Spleen (tissue), 11 donors: ENCODE measurements at regions not wholly inside any gene's neighbourhood (a gene's known extent, or its start where the extent isn't known, plus 50 kb on each side); places are given as distances from the start of the nearest gene placed in this dataset.

ENCODE experiments used
- DNase-seq: peaks from one replicate; pipeline ENCODE4 v3.0.0-alpha.2; 2020
- H3K27ac ChIP-seq, 8 donors: fragments of 200-600 bp; sonication (generic) in 7 of 8; 1 replicate in 4 of 8; 2 replicates in 4 of 8; pipeline versions ENCODE4 v1.5.0 to v1.8.0; 2016 to 2021; ENCODE audit warnings: inconsistent platforms in 4 of 8, mild to moderate bottlenecking in 4 of 8, moderate library complexity in 1 of 8
- H3K27me3 ChIP-seq, 7 donors: fragments of 200-600 bp; sonication (generic) in 6 of 7; replicated peaks in 1 of 7; 1 replicate in 4 of 7; 2 replicates in 3 of 7; pipeline versions ENCODE4 v1.5.0 to v1.8.0; 2016 to 2021; ENCODE audit warnings: inconsistent platforms in 3 of 7, mild to moderate bottlenecking in 1 of 7
- H3K36me3 ChIP-seq, 6 donors: fragments of 200-600 bp; sonication (generic) in 5 of 6; 1 replicate in 4 of 6; 2 replicates in 2 of 6; pipeline versions ENCODE4 v1.5.0 to v1.8.0; 2016 to 2021; ENCODE audit warnings: inconsistent platforms in 2 of 6
- H3K4me1 ChIP-seq, 6 donors: fragments of 200-600 bp; sonication (generic) in 5 of 6; 1 replicate in 3 of 6; 2 replicates in 3 of 6; pipeline versions ENCODE4 v1.5.0 to v1.8.0; 2016 to 2021; ENCODE audit warnings: inconsistent platforms in 3 of 6
- H3K4me3 ChIP-seq, 8 donors: fragments of 200-600 bp; sonication (generic) in 7 of 8; 1 replicate in 4 of 8; 2 replicates in 4 of 8; pipeline versions ENCODE4 v1.5.0 to v1.8.0; 2016 to 2021; ENCODE audit warnings: inconsistent platforms in 4 of 8, mild to moderate bottlenecking in 4 of 8, moderate library complexity in 2 of 8
- H3K9me3 ChIP-seq, 8 donors: fragments of 200-600 bp; sonication (generic) in 7 of 8; 1 replicate in 4 of 8; 2 replicates in 4 of 8; pipeline versions ENCODE4 v1.5.0 to v1.8.0; 2016 to 2021; ENCODE audit warnings: inconsistent platforms in 4 of 8
- POLR2A ChIP-seq, 3 donors: fragments of 450-650 bp; IDR thresholded peaks; one replicate each; pipeline ENCODE4 v1.5.1; 2017; ENCODE audit warnings: antibody characterized with exemption in 3 of 3, mild to moderate bottlenecking in 1 of 3
- POLR2AphosphoS5 ChIP-seq, 3 donors: sonication (generic); formaldehyde crosslinking; IDR thresholded peaks; one replicate each; pipeline ENCODE4 v1.5.1; 2017; ENCODE audit warnings: antibody characterized with exemption in 3 of 3
- WGBS, 5 donors: extraction: QIAGEN DNeasy Blood & Tissue Kit in 3 of 5; methylation state at CpG; one replicate each; pipeline versions ENCODE4 v1.1.5 to v1.1.7; 2013 to 2018; 5-methylcytosine and 5-hydroxymethylcytosine counted together
- intact Hi-C: fragments of 100-400 bp; cut with DNase I; formaldehyde crosslinking; loops from one replicate; pipeline ENCODE4 v1.15.0; 2023; ENCODE audit warnings: low total_unique reads
- TF ChIP-seq, protein P1 (sequence below), 11 experiments: fragments of 200-600 bp in 7 of 11; fragments of 450-650 bp in 4 of 11; sonication (generic) in 4 of 11; IDR thresholded peaks in 8 of 11; conservative IDR thresholded peaks in 3 of 11; 1 replicate in 7 of 11; 2 replicates in 4 of 11; pipeline versions ENCODE4 v1.4.0 to v1.8.0; 2016 to 2021; ENCODE audit warnings: antibody characterized with exemption in 11 of 11, inconsistent platforms in 4 of 11, mild to moderate bottlenecking in 1 of 11
- donor health status: healthy with polysubstance abuse.
- donor health status: DM: no; HTN: no; CAD: no; lungs with moderate emphysema.
- donor health status: DM: no; HTN: no; CAD: no.
- donor health status: Bipolar disorder and iron deficiency.
- donor health status: healthy.
- donor health status: DM: no; HTN: no; CAD: no.
- donor health status: DM: yes; HTN: yes; CAD: no.

DNA sequence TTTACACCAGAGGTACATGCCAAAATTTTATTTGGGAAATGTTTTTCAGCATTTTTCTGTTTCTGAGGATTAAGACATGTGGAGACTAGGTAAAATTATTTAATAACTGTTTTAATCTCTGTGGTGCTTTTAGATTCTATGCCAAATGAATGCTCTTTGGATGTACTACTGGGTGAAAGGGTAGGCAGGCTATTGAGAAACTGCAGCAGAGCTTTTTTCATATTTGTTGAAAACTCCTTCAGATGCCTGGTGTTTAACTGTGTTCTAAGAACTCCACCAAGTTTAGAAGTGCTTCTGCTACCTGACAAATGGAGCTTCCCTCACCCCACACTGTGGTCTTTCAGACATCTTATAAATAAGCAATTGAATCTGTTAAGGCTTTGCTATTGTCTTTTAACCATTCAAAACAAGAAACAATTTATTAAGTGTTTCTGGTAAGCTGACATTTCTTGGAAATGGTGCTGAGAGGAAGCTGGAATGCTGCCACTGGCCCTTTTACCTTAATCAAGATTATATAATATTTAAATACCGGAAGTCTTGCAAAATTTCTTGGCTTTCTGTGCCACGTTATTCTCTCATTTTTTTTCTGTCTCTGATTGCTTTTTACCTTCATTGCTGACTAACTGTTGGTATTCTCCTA is 51.2 kb upstream of the CYSLTR1 start:
- intact Hi-C loops = no loop called here
- H3K4me1 ChIP-seq = no peaks in the 10 kb centered on the region
- peaks cover 0 to 3% (median 0%) of the 10 kb centered on the region in 7 donors for H3K27me3 ChIP-seq
- H3K9me3 ChIP-seq = peaks cover 0 to 12% (median 0%) of the 10 kb centered on the region in 8 donors
- WGBS, 5 donors = 15 to 39% (median 35%) methylated on average over 2 of the region's 2 CpGs
- no peak for DNase-seq
- H3K4me3 ChIP-seq = no peak overlapping the region
- H3K36me3 ChIP-seq = no peaks in the 10 kb centered on the region
- H3K27ac ChIP-seq = no peak overlapping the region
- TF ChIP-seq, protein P1, sequence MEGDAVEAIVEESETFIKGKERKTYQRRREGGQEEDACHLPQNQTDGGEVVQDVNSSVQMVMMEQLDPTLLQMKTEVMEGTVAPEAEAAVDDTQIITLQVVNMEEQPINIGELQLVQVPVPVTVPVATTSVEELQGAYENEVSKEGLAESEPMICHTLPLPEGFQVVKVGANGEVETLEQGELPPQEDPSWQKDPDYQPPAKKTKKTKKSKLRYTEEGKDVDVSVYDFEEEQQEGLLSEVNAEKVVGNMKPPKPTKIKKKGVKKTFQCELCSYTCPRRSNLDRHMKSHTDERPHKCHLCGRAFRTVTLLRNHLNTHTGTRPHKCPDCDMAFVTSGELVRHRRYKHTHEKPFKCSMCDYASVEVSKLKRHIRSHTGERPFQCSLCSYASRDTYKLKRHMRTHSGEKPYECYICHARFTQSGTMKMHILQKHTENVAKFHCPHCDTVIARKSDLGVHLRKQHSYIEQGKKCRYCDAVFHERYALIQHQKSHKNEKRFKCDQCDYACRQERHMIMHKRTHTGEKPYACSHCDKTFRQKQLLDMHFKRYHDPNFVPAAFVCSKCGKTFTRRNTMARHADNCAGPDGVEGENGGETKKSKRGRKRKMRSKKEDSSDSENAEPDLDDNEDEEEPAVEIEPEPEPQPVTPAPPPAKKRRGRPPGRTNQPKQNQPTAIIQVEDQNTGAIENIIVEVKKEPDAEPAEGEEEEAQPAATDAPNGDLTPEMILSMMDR (IDR thresholded peaks at IDR 0.05 in 8 of 11, conservative IDR thresholded peaks at IDR 0.05 in 3 of 11) = no peak
- no peak for TF ChIP-seq POLR2AphosphoS5 (IDR thresholded peaks at IDR 0.05)
- TF ChIP-seq POLR2A (IDR thresholded peaks at IDR 0.05) = no peak
